Urinary bladder (tissue), 3 donors: ENCODE measurements at regions not wholly inside any gene's neighbourhood (a gene's known extent, or its start where the extent isn't known, plus 50 kb on each side); places are given as distances from the start of the nearest gene placed in this dataset.

Source experiments
- DNase-seq: peaks from one replicate; pipeline ENCODE4 v3.0.0-alpha.2; 2015; ENCODE audit errors: extremely low spot score
- H3K27ac ChIP-seq: one replicate; pipeline ENCODE4 v1.5.1; 2013; ENCODE audit warnings: low read depth, mild to moderate bottlenecking, moderate library complexity
- H3K36me3 ChIP-seq: one replicate; pipeline ENCODE4 v1.6.1; 2013; ENCODE audit warnings: mild to moderate bottlenecking, moderate library complexity; ENCODE audit not compliant: insufficient read depth
- H3K4me1 ChIP-seq: one replicate; pipeline ENCODE4 v1.6.1; 2013; ENCODE audit warnings: mild to moderate bottlenecking, moderate library complexity; ENCODE audit not compliant: insufficient read depth
- H3K4me3 ChIP-seq: one replicate; pipeline ENCODE4 v1.5.1; 2013; ENCODE audit warnings: low read depth, low read length
- WGBS: extraction: QIAGEN DNeasy Blood & Tissue Kit; methylation state at CpG from one replicate; pipeline ENCODE4 v1.1.7; 2013; 5-methylcytosine and 5-hydroxymethylcytosine counted together
- donor health status: healthy with polysubstance abuse.
- donor health status: healthy.

GRCh38 chr7:47221826-47222225 lies 360.1 kb downstream of the TNS3 start:
- WGBS = 75% methylated on average over 3 of the region's 3 CpGs
- Histone ChIP-seq H3K27ac (no peak overlapping the region), H3K36me3 (no peaks in the 10 kb centered on the region), H3K4me3 (no peak overlapping the region), H3K4me1 (peaks cover 2% of the 10 kb centered on the region)
- DNase-seq = no peak

GRCh38 chr7:47218378-47219176 lies 363.3 kb downstream of the TNS3 start:
- Histone ChIP-seq H3K27ac (no peak overlapping the region), H3K36me3 (no peaks in the 10 kb centered on the region), H3K4me1 (no peaks in the 10 kb centered on the region), H3K4me3 (no peak overlapping the region)
- 87% methylated on average over 9 of the region's 9 CpGs for WGBS
- DNase-seq = no peak

GRCh38 chr7:47217570-47218360 lies 364.1 kb downstream of the TNS3 start:
- Histone ChIP-seq H3K4me3 (no peak overlapping the region), H3K36me3 (no peaks in the 10 kb centered on the region), H3K4me1 (no peaks in the 10 kb centered on the region), H3K27ac (no peak overlapping the region)
- DNase-seq = no peak
- 79% methylated on average over 7 of the region's 7 CpGs for WGBS

- no peak overlapping the region for H3K27ac ChIP-seq
- H3K36me3 ChIP-seq = no peaks in the 10 kb centered on the region
- no peaks in the 10 kb centered on the region for H3K4me1 ChIP-seq
- H3K4me3 ChIP-seq = no peak overlapping the region
- WGBS = 94% methylated on average over 3 of the region's 3 CpGs
- no peak for DNase-seq
Measured at GRCh38 chr7:47217086-47217485, 364.8 kb downstream of the TNS3 start.

GRCh38 chr7:47216439-47216838 lies 365.5 kb downstream of the TNS3 start:
- H3K36me3 ChIP-seq = no peaks in the 10 kb centered on the region
- H3K27ac ChIP-seq = no peak overlapping the region
- H3K4me3 ChIP-seq = no peak overlapping the region
- no peak for DNase-seq
- H3K4me1 ChIP-seq = no peaks in the 10 kb centered on the region
- WGBS = 87% methylated on average over 3 of the region's 3 CpGs

GRCh38 chr7:47215640-47216039 lies 366.3 kb downstream of the TNS3 start:
- DNase-seq = no peak
- Histone ChIP-seq H3K4me1 (no peaks in the 10 kb centered on the region), H3K27ac (no peak overlapping the region), H3K36me3 (no peaks in the 10 kb centered on the region), H3K4me3 (no peak overlapping the region)
- WGBS = 71% methylated on average over 7 of the region's 7 CpGs

- DNase-seq = no peak
- no peak overlapping the region for H3K27ac ChIP-seq
- WGBS = 69% methylated on average over 4 of the region's 4 CpGs
Measured at GRCh38 chr7:47215049-47215448, 366.9 kb downstream of the TNS3 start.

GRCh38 chr7:47213276-47213675 lies 368.6 kb downstream of the TNS3 start:
- no peak overlapping the region for H3K4me3 ChIP-seq
- H3K36me3 ChIP-seq = no peaks in the 10 kb centered on the region
- no peak overlapping the region for H3K27ac ChIP-seq
- WGBS = 82% methylated on average over 5 of the region's 5 CpGs
- H3K4me1 ChIP-seq = no peaks in the 10 kb centered on the region
- DNase-seq = no peak

More at GRCh38 chr7:47215049-47215448, 366.9 kb downstream of the TNS3 start:
- Histone ChIP-seq H3K4me1 (no peaks in the 10 kb centered on the region), H3K36me3 (no peaks in the 10 kb centered on the region), H3K4me3 (no peak overlapping the region)

GRCh38 chr7:47211519-47211973 lies 370.4 kb downstream of the TNS3 start:
- no peak overlapping the region for H3K27ac ChIP-seq
- no peak overlapping the region for H3K4me3 ChIP-seq
- WGBS = 28% methylated on average over 5 of the region's 5 CpGs
- no peak for DNase-seq
- H3K4me1 ChIP-seq = no peaks in the 10 kb centered on the region
- H3K36me3 ChIP-seq = no peaks in the 10 kb centered on the region

- no peak overlapping the region for H3K4me3 ChIP-seq
- no peak for DNase-seq
- WGBS = 64% methylated on average over 4 of the region's 4 CpGs
- no peaks in the 10 kb centered on the region for H3K4me1 ChIP-seq
- H3K27ac ChIP-seq = no peak overlapping the region
- no peaks in the 10 kb centered on the region for H3K36me3 ChIP-seq
Measured at GRCh38 chr7:47210281-47210854, 371.5 kb downstream of the TNS3 start.

- no peak overlapping the region for H3K4me3 ChIP-seq
Measured at GRCh38 chr7:47207956-47208355, 374.0 kb downstream of the TNS3 start.

GRCh38 chr7:47204709-47205108 lies 377.2 kb downstream of the TNS3 start:
- WGBS = 75% methylated on average over 2 of the region's 2 CpGs

More at GRCh38 chr7:47207956-47208355, 374.0 kb downstream of the TNS3 start:
- DNase-seq = no peak
- no peaks in the 10 kb centered on the region for H3K36me3 ChIP-seq
- 64% methylated on average over 3 of the region's 3 CpGs for WGBS
- no peak overlapping the region for H3K27ac ChIP-seq
- no peaks in the 10 kb centered on the region for H3K4me1 ChIP-seq

GRCh38 chr7:47202146-47202783 lies 379.6 kb downstream of the TNS3 start:
- 72% methylated on average over 7 of the region's 7 CpGs for WGBS
- no peaks in the 10 kb centered on the region for H3K4me1 ChIP-seq
- H3K27ac ChIP-seq = no peak overlapping the region
- H3K36me3 ChIP-seq = no peaks in the 10 kb centered on the region
- DNase-seq = no peak
- no peak overlapping the region for H3K4me3 ChIP-seq

More at GRCh38 chr7:47204709-47205108, 377.2 kb downstream of the TNS3 start:
- no peaks in the 10 kb centered on the region for H3K36me3 ChIP-seq
- H3K27ac ChIP-seq = no peak overlapping the region
- no peak overlapping the region for H3K4me3 ChIP-seq
- no peak for DNase-seq
- H3K4me1 ChIP-seq = no peaks in the 10 kb centered on the region
